Osteoblast (primary cell): ENCODE measurements at regions not wholly inside any gene's neighbourhood (a gene's known extent, or its start where the extent isn't known, plus 50 kb on each side); places are given as distances from the start of the nearest gene placed in this dataset.

Experiments used
- DNase-seq: peaks from one replicate; pipeline ENCODE4 v3.0.0; 2011; ENCODE audit warnings: low spot score, mixed read lengths; ENCODE audit not compliant: insufficient read length; ENCODE audit errors: missing footprints
- H2AFZ ChIP-seq: 2 replicates; pipeline ENCODE4 v1.6.0; 2011; ENCODE audit warnings: mild to moderate bottlenecking, low read length
- H3K27ac ChIP-seq: 2 replicates; pipeline ENCODE4 v1.5.1; 2011; ENCODE audit warnings: mild to moderate bottlenecking, low read depth, low read length, moderate library complexity
- H3K27me3 ChIP-seq: 2 replicates; pipeline ENCODE4 v1.6.0; 2012; ENCODE audit warnings: mild to moderate bottlenecking, control low read depth, inconsistent platforms, low read length, moderate library complexity; ENCODE audit not compliant: insufficient read depth
- H3K36me3 ChIP-seq: 2 replicates; pipeline ENCODE4 v1.5.1; 2011; ENCODE audit warnings: mild to moderate bottlenecking, low read length, control low read depth, moderate library complexity; ENCODE audit not compliant: insufficient read depth
- H3K4me1 ChIP-seq: 2 replicates; pipeline ENCODE4 v1.5.1; 2011; ENCODE audit warnings: mild to moderate bottlenecking, low read length, control low read depth, moderate library complexity; ENCODE audit not compliant: insufficient read depth
- H3K4me2 ChIP-seq: 2 replicates; pipeline ENCODE4 v1.6.0; 2011; ENCODE audit warnings: mild to moderate bottlenecking, low read length; ENCODE audit not compliant: insufficient read depth
- H3K4me3 ChIP-seq: fragments of 200-600 bp; sonication (generic); 3 replicates; pipeline ENCODE4 v1.5.1; 2012; ENCODE audit warnings: mild to moderate bottlenecking, low read length, inconsistent platforms; ENCODE audit not compliant: insufficient read depth
- H3K79me2 ChIP-seq: 2 replicates; pipeline ENCODE4 v1.6.0; 2012; ENCODE audit warnings: mild to moderate bottlenecking, low read length, control low read depth, inconsistent platforms; ENCODE audit not compliant: insufficient read depth
- H3K9me3 ChIP-seq: 2 replicates; pipeline ENCODE4 v1.5.1; 2011; ENCODE audit warnings: low read depth, low read length, control low read depth
- H4K20me1 ChIP-seq: 2 replicates; pipeline ENCODE4 v1.6.0; 2012; ENCODE audit warnings: mild to moderate bottlenecking, low read length, control low read depth; ENCODE audit not compliant: insufficient read depth
- TF ChIP-seq, protein P1 (sequence below): IDR thresholded peaks from 2 replicates; pipeline ENCODE4 v1.5.1; 2011; ENCODE audit warnings: mild to moderate bottlenecking, low read depth, low read length, moderate library complexity; ENCODE audit errors: extremely low read depth

DNA sequence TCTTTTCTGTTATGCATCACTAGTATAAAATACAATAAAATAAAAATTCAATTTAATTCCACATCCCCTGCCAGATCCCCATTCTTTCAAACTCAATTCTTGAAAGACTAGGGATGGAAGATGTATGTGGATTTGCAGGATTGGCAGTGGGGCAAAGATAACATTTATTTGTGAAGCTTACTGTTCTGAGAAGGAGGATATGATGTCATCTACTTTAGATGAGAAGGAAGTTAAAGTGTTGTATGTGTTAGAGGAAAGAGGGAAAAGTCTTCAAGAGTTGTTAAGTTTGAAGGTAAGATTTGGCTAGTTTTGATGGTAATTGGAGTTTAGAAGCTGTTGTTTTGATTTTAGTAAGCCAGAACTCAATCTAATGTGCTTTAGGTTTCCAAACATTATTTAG is 845.1 kb upstream of the NR2F2 start:
- Histone ChIP-seq H3K36me3 (no peaks in the 10 kb centered on the region), H3K4me1 (no peaks in the 10 kb centered on the region), H2AFZ (no peak overlapping the region), H3K27ac (no peak overlapping the region), H4K20me1 (no peaks in the 10 kb centered on the region), H3K4me2 (no peak overlapping the region), H3K9me3 (no peaks in the 10 kb centered on the region), H3K27me3 (no peaks in the 10 kb centered on the region), H3K79me2 (no peaks in the 10 kb centered on the region), H3K4me3 (no peak overlapping the region)
- no peak for DNase-seq
- TF ChIP-seq, protein P1, sequence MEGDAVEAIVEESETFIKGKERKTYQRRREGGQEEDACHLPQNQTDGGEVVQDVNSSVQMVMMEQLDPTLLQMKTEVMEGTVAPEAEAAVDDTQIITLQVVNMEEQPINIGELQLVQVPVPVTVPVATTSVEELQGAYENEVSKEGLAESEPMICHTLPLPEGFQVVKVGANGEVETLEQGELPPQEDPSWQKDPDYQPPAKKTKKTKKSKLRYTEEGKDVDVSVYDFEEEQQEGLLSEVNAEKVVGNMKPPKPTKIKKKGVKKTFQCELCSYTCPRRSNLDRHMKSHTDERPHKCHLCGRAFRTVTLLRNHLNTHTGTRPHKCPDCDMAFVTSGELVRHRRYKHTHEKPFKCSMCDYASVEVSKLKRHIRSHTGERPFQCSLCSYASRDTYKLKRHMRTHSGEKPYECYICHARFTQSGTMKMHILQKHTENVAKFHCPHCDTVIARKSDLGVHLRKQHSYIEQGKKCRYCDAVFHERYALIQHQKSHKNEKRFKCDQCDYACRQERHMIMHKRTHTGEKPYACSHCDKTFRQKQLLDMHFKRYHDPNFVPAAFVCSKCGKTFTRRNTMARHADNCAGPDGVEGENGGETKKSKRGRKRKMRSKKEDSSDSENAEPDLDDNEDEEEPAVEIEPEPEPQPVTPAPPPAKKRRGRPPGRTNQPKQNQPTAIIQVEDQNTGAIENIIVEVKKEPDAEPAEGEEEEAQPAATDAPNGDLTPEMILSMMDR = no peak

DNA sequence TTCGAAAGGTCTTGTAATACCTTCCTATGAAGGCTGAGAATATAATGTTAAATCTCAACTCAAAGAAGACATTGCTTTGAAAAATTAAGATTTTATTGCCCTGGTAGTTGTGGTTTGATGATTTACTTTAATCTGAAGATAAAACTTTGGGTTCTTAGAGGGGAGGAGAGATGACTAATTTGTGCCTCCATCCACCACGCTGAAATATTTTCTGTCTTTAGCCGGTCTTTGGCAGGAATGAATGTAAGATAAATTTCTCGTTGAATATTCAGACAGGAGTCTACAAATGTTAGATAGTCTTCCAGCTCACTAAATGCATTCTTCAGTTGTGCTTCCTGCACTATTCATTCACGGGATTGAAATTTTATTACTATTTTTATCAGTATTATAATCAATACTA is 844.3 kb upstream of the NR2F2 start:
- Histone ChIP-seq H3K36me3 (no peaks in the 10 kb centered on the region), H3K27ac (no peak overlapping the region), H3K79me2 (no peaks in the 10 kb centered on the region), H3K9me3 (no peaks in the 10 kb centered on the region), H3K27me3 (no peaks in the 10 kb centered on the region), H4K20me1 (no peaks in the 10 kb centered on the region), H2AFZ (no peak overlapping the region), H3K4me2 (no peak overlapping the region), H3K4me1 (no peaks in the 10 kb centered on the region), H3K4me3 (no peak overlapping the region)
- TF ChIP-seq, protein P1 = no peak
- DNase-seq = no peak

DNA sequence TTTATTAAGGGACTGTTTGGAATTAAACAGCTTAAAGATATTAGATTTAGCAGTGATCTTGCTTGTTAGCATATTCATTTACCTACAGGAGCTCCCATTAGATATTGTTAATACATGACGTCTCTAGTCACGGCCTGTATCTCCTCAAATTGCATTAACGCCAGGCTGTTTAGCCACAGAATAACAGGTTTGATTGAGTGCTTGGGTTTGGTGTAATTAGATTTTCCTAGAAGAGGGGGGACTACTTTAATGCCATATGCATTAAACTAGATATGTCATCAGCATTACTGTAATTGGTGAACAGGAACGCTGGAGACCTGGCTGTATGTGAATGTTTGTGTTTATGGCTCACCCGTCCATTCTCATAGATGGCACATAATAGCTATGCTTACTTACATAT is 841.4 kb upstream of the NR2F2 start:
- Histone ChIP-seq H3K4me1 (no peaks in the 10 kb centered on the region), H3K9me3 (no peaks in the 10 kb centered on the region), H3K27me3 (no peaks in the 10 kb centered on the region), H2AFZ (no peak overlapping the region), H3K36me3 (no peaks in the 10 kb centered on the region), H3K27ac (no peak overlapping the region), H3K4me2 (no peak overlapping the region), H4K20me1 (no peaks in the 10 kb centered on the region), H3K79me2 (no peaks in the 10 kb centered on the region), H3K4me3 (no peak overlapping the region)
- DNase-seq = no peak
- TF ChIP-seq, protein P1 = no peak

DNA sequence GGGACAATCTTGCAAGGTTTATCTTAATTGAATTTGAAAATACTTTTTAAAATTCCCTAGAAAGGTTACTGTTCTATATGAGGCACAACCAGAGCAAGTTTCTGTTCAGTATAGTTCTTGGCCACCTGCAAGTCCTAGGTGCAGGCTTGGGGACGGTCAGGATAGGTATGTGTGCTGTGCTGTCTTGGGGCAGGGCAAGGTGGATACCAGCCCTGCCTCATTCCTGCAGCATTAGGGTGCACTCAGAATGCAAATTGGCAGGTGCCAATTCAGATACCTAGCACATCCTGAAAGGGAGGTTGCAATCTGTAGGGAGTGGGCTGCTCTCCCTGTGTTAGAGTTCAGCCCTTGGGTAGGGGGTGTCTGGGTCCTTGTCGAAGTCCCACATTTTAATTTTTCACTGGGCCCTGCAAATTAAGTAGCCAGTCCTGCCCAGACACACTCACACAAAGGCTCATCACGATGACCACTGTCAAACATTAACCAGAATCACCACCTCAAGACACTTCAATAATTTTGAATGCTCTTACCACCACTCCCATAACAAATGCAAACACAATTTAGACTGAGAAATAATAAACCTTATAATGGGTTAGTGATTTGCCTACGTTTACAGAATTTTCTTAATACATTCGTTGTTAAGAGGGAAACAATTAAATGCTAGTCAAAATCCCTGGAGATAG is 838.0 kb upstream of the NR2F2 start:
- H3K79me2 ChIP-seq = no peaks in the 10 kb centered on the region
- H3K27ac ChIP-seq = no peak overlapping the region
- H3K36me3 ChIP-seq = no peaks in the 10 kb centered on the region
- peak; percentile 23 for DNase-seq
- H2AFZ ChIP-seq = no peak overlapping the region
- no peaks in the 10 kb centered on the region for H3K27me3 ChIP-seq
- TF ChIP-seq, protein P1 = no peak
- H3K4me3 ChIP-seq = no peak overlapping the region
- no peak overlapping the region for H3K4me2 ChIP-seq
- no peaks in the 10 kb centered on the region for H3K4me1 ChIP-seq
- no peaks in the 10 kb centered on the region for H3K9me3 ChIP-seq
- no peaks in the 10 kb centered on the region for H4K20me1 ChIP-seq
